Jurkat, Clone E6-1 (cell line): ENCODE measurements at regions not wholly inside any gene's neighbourhood (a gene's known extent, or its start where the extent isn't known, plus 50 kb on each side); places are given as distances from the start of the nearest gene placed in this dataset.
"Not testable (repeated sequence)": the region's sequence is repeated elsewhere in the genome, so short reads cannot be mapped to it uniquely, and the experiment has no call there.

ENCODE experiments used
- DNase-seq: peaks from one replicate; pipeline ENCODE4 v3.0.0-alpha.2; 2011; ENCODE audit warnings: low read depth, low spot score
- H3K4me3 ChIP-seq: 2 replicates; pipeline ENCODE4 v1.5.1; 2011; ENCODE audit warnings: mild to moderate bottlenecking, low read length, control low read depth, moderate library complexity

DNA sequence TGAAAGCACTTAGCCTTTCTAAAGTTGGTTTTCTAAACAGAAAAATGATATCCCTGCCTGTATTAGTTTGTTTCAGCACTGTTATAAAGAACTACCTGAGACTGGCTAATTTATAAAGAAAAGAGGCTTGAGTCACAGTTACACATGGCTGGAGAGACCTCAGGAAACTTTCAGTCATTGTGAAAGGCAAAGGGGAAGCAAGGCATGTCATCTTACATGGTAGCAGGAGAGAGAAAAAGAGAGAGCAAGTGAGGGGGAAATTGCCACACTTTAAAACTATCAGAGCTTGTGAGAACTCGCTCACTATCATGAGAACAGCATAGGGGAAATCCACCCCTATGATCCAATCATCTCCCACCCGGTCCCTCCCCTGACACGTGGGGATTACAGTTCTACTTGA is 64.9 kb downstream of the FAM170A start:
- no peak overlapping the region for H3K4me3 ChIP-seq
- no peak for DNase-seq

DNA sequence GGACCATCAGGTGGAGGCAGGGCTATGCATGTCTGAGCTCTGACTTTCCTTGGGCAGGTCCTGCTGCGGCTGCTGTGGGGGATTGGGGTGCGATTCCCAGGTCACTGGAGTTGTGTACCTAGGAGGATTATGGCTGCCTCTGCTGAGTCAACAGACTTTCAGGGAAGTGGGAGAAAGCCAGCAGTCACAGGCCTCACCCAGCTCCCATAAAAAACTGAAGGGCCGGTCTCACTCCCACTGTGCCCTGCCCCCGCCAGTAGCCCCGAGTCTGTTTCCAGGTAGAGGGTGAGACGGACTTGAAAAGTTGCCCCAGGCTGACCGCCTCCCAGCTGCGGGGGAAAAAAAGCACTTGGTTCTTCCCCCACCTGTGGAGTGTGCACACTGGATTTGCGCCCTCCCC is 76.7 kb downstream of the FAM170A start:
- no peak for DNase-seq
- no peak overlapping the region for H3K4me3 ChIP-seq

DNA sequence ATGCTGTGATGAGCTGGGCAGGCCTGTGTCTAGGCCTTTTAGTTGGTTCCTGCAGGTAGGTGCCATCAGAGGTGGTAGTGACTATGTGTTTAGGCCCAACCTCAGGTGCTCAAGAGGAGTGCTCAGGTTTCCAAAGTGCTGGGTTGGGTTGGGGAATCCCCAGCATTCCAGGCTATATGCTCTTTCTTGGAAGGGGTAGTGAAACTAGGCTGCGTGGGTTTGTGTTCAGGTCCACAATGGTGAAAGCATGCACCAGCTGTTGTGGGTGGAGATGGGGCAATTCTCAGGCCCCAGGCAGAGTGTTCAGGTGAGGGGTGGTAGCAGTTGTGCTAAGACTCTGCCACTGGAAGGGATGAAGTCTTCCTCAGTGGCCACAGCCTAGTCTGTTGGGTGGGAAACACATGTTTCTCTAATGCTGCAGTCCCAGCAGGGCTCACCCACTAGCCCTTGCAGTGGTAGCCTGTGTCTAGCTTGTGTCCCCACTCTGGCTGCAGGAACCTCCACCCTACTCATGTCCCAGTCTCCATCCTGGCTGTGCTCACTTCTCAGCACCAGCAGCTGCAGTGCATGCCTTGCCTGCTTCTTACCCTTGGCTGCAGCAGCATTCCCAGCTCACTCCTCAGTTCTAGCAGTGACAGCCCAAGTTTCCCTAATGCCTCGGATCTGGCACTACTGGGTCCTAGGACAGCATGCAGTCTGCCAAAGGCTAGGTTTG is 78.9 kb downstream of the FAM170A start:
- DNase-seq, result no peak
- no peak overlapping the region for H3K4me3 ChIP-seq

DNA sequence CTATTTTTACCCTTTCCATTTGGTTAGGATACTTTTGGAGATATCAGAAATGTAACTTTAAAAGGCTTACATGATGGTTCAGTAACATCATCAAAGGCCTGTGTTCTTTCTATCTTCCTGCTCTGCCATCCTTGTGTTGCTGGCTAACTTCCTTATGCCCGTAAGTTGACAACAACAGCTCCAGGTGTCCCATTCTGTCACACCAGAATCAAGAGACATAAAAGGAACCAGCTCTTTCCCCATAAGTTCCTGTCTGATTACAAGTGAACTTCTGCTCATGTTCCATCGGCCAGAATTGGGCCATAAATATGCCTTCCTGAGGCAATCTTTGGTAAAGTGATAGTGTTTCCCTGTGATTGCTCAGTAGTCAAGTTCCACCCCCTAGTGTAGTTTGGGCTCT is 92.4 kb downstream of the FAM170A start:
- H3K4me3 ChIP-seq, result no peak overlapping the region
- no peak for DNase-seq

DNA sequence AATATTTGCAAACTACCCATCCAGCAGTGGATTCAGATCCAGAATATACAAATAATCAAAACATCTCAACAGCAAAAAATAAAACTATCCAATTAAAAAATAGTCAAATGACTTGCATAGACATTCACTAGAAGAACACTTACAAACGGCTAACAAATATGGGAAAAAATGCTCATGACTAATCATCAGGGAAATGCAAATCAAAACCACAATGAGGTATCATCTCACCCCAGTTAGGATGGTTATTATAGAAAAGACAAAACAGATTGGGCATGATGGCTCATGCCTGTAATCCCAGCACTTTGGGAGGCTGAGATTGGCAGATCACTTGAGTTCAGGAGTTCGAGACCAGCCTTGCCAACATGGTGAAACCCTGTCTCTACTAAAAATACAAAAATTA is 95.9 kb downstream of the FAM170A start:
- not testable (repeated sequence) for DNase-seq, H3K4me3 ChIP-seq

DNA sequence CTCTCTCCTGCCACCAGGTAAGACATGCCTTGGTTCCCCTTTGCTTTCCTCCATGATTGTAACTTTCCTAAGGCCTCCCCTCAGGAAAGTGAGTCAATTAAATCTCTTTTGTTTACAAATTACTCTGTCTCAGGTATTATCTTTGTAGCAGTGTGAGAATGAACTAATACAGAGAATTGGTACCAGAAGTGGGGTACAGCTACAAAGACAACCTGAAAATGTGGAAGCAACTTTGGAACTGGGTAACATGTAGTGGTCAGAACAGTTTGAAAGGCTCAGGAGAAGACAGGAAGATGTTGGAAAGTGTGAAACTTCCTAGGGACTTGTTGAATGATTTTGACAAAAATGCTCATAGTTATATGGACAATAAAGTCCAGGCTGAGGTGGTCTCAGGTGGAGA is 97.2 kb downstream of the FAM170A start:
- no peak overlapping the region for H3K4me3 ChIP-seq
- DNase-seq, result no peak

DNA sequence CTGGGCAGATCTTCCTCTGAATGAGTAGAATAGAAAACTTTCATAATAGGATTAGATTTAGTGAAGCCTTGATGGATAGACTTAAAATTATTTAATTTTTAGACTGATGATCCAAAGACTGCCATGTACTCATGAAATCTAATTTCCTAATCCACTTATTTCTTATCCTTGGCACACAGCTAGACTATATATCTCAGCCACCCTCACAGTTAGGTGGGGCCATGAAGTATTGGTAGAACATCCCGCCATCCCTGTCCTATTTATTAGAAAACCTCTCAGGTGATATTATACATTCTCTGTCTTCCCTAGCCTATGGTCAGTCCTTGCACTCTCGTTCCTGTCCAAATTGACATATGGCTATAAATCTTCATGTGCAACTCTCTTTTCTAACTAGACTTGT is 110.9 kb downstream of the FAM170A start:
- no peak for DNase-seq
- H3K4me3 ChIP-seq, result no peak overlapping the region

DNA sequence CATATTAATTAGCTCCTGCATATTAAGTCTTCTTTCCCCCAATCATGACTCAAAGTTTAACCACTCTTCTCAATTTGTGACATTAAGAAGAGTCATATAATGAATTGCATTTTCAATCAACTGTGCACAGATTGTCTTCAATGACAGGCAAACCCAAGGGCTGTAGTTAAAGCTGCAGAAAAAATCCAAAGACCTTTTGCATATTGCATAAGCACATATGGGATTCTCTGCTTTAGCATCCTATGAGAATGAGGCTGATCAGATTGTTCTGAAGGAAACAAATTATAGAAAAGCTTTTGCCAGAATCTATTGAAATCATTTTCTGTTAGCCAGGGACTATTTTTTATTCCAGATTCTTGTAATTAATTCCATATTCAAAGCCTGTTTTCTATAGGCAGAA is 112.3 kb downstream of the FAM170A start:
- no peak for DNase-seq
- H3K4me3 ChIP-seq, result no peak overlapping the region

DNA sequence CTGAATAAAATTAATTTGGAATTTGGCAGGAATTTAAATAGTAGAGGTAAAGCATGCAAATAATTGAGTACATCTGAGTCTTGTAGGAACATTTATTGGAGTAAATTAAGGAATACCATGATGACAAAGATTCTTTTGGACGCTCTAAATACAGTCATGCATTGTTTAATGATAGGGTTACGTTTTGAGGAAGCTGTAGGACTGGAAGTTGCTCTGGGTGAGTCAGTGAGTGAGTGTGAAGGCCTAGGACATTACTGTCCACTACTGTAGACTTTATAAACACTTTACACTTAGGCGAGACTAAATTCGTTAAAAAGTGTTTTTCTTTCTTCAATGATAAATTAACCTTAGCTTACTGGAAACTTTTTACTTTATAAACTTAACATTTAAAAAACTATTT is 113.0 kb downstream of the FAM170A start:
- DNase-seq, result no peak
- H3K4me3 ChIP-seq, result no peak overlapping the region

DNA sequence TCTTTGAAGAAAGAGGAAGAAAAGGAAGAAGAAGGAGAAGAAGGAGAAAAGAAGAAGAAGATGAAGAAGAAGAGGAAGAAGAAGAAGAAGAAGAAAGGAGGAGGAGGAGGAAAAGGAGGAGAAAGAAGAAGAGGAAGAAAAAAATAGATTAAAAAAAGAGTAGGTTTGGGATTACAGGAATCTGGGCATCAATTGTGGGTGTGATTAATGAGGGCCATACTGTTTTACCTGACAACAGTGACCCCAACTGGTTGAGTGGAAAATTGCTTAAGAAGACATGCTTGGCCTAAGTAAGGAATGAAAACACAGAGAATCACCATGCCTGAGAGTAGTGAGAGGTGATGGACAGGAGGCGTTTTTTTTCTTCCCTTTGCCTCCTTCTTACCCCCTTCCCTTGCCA is 114.6 kb downstream of the FAM170A start:
- no peak overlapping the region for H3K4me3 ChIP-seq
- DNase-seq, result peak; percentile 43

DNA sequence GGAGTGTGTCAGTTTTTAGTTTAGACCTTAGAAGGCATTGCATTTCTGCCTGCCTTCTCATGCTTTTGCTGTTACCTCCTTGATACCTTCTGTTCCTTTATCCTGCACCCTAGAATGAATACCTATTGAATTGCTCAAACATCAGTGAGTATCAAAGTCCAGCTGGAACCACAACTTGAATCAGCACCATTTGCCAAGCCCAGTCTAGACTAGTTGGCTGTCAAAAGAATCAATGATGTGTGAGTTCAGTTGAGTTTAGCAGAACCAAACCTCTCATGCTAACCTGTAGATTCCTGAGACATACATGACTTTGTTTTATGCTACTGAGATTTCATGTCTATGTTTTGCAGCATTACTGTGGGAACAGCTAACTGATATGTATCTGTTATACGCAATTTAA is 116.6 kb downstream of the FAM170A start:
- no peak for DNase-seq
- H3K4me3 ChIP-seq, result no peak overlapping the region

DNA sequence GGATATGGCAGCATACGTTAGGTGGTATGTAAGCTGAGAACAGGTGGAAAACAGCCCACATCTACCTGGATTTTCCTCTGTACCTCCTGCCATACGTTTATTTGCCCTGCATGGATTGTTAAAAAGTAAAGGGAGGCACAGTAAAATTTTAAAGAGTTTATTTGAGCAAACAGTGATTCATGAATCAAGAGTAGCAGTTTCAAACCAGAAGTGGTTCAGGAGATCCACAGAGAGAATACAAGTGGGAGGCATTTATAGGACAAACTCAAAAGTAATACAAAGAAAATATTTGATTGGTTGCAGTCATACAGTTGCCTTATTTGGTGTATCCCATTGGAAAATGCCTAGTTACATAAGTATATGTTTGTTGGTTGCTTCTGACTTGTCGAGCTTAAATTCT is 117.6 kb downstream of the FAM170A start:
- H3K4me3 ChIP-seq, result no peak overlapping the region
- DNase-seq, result no peak

DNA sequence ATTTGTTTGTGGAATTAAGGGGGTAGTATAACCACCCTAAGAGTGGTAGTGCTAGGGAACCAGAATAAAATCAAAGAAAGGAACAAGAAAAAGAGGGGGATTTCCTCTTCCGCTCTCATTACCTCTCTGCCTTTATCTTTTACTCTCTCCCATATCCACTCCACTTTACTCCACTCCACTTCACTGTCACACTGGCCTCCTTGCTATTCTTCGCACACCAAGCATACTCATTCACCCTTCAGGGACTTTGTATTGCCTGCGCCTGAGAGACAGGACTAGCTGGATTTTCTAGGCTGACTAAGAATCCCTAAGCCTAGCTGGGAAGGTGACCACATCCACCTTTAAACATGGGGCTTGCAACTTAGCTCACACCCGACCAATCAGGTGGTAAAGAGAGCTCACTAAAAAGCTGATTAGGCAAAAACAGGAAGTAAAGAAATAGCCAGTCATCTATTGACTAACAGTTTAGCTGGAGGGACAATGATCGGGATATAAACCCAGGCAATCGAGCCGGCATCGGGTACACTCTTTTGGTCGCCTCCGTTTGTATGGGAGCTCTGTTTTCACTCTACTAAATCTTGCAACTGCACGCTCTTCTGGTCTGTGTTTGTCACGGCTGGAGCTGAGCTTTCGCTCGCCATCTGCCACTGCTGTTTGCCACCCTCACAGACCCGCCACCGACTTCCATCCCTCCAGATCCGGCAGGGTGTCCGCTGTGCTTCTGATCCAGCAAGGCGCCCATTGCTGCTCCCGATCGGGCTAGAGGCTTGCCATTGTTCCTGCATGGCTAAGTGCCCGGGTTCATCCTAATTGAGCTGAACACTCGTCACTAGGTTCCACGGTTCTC is 121.8 kb downstream of the FAM170A start:
- no peak overlapping the region for H3K4me3 ChIP-seq
- no peak for DNase-seq

DNA sequence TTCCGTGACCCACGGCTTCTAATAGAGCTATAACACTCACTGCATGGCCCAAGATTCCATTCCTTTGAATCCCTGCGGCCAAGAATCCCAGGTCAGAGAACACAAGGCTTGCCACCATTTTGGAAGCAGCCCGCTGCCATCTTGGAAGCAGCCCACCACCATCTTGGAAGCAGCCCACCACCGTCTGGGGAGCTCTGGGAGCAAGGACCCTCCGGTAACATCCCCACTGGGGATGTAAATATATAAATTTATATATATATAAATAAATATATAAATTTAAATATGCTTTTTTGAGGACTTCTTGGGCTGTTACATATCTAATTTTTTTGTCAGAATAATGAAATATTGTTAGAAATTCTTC is 122.4 kb downstream of the FAM170A start:
- no peak for DNase-seq
- no peak overlapping the region for H3K4me3 ChIP-seq

DNA sequence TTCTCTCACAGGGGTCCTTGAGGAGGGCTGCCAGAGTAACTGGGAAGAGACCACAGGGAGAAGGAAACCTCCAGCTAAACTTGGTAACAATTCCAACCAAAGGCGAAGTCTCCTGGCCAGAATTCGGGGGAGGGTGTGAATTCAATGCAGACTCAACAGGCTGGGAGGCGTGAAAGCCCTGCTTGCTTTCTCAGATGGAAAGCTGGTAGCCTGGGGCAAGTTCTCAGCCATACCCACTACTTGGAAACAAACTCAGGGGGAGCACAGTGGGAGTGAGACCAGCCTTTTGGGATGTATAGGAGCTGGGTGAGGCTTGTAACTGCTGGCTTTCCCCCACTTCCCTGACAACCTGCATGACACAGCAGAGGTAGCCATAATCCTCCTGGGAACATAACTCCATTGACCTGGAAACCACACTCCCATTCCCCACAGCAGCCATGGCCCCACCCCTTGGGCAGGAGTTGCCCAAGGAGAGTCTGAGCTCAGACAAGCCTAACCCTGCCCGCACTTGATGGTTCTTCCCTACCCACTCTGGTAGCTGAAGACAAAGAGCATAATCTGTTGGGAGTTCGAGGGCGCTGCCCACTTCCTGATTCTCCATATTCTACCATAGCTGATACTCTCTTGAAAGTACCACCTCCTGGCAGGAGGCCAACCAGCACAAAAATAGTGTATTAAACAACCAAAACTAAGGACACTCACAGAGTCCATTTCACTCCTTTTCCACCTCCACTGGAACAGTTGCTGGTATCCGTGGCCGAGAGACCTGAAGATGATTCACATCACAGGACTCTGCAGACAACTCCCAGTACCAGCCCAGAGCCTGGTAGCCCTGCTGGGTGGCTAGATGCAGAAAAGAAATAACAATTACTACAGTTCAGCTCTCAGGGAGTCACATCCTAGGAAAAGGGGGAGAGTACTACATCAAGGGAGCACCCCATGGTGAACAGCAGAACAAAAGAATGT is 123.8 kb downstream of the FAM170A start:
- H3K4me3 ChIP-seq, result no peak overlapping the region
- DNase-seq, result peak; percentile 27

DNA sequence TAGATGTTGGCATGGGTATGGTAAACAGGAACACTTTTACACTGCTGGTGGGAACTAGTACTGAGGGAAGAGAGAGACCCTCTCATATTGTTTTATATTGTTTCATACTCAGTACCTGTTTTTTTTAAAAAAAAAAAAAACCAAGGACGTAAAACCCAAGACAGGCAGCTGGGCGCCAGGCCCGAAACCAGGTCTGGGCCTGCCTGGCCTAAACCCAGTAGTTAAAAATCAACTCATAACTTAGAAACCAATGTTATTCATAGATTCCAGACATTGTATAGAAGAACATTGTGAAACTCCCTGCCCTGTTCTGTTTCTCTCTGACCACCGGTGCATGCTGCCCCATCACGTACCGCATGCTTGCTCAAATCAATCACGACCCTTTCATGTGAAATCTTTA is 125.5 kb downstream of the FAM170A start:
- not testable (repeated sequence) for H3K4me3 ChIP-seq, DNase-seq

DNA sequence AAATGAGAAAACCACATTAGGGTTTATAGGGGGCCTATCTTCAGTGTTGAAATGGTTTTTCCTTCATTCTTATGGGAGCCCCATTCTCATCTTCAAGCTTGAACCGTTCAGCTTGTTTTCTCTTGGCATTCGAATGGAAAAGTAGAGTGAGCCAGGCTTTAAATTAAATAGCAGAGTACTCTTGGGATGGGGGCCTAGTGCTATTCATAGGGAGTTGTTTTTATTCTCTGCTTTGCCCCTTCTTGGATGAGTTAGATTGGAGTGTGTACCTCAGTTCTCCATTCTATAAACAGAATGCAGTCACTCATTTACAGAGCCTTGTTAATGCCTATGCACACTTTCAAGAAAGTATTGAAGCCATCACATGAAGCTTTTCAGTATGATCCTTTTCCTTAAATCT is 127.9 kb downstream of the FAM170A start:
- H3K4me3 ChIP-seq, result no peak overlapping the region
- no peak for DNase-seq

DNA sequence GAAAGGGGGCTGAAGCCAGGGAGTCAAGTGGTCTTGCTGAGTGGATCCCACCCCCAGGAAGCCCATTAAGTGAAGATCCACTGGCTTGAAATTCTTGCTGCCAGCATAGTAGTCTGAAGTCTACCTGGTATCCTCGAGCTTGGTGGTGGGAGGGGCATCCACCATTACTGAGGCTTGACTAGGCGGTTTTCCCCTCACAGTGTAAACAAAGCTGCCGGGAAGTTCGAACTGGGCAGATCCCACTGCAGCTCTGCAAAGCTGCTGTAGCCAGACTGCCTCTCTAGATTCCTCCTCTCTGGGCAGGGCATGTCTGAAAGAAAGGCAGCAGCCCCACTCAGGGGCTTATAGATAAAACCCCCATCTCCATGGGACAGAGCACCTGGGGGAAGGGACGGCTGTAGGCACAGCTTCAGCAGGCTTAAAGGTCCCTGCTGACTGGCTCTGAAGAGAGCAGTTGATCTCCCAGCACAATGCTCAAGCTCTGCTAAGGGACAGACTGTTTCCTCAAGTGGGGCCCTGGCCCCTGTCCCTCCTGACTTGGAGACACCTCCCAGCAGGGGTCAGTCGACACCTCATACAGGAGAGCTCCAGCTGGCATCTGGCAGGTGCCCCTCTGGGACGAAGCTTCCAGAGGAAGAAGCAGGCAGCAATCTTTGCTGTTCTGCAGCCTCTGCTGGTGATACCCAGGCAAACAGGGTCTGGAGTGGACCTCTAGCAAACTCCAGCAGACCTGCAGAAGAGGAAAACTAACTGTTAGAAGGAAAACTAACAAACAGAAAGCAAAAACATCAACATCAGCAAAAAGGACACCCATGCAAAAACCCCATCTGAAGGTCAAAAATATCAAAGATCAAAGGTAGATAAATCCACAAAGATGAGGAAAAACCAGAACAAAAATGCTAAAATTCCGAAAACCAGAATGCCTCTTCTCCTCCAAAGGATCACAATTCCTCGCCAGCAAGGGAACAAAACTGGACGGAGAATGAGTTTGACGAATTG is 140.6 kb downstream of the FAM170A start:
- H3K4me3 ChIP-seq, DNase-seq: not testable (repeated sequence)

DNA sequence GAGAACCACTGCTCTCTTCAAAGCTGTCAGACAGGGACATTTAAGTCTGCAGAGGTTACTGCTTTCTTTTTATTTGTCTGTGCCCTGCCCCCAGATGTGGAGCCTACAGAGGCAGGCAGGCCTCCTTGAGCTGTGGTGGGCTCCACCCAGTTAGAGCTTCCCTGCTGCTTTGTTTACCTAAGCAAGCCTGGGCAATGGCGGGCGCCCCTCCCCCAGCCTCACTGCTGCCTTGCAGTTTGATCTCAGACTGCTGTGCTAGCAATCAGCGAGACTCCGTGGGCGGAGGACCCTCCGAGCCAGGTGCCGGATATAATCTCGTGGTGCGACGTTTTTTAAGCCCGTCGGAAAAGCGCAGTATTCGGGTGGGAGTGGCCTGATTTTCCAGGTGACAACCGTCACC is 150.8 kb downstream of the FAM170A start:
- H3K4me3 ChIP-seq, DNase-seq: not testable (repeated sequence)
